ENCODE measurements at regions not wholly inside any gene's neighbourhood (a gene's known extent, or its start where the extent isn't known, plus 50 kb on each side); places are given as distances from the start of the nearest gene placed in this dataset.
"Not testable (repeated sequence)": the region's sequence is repeated elsewhere in the genome, so short reads cannot be mapped to it uniquely, and the experiment has no call there.

- ATAC-seq (ENCODE audit: low read depth), result no peak
- TF ChIP-seq CTCF (IDR thresholded peaks at IDR 0.05; ENCODE audit: poor library complexity, severe bottlenecking), result no peak
- Histone ChIP-seq H3K9me3 (ENCODE audit: severe bottlenecking) (no peaks in the 10 kb centered on the region), H3K27me3 (ENCODE audit: insufficient read depth, poor library complexity, severe bottlenecking) (no peaks in the 10 kb centered on the region), H3K27ac (ENCODE audit: poor library complexity, severe bottlenecking) (no peak overlapping the region), H3K4me1 (ENCODE audit: insufficient read depth, poor library complexity, severe bottlenecking) (no peaks in the 10 kb centered on the region), H3K36me3 (ENCODE audit: low read depth) (no peaks in the 10 kb centered on the region), H3K4me3 (ENCODE audit: severe bottlenecking) (no peak overlapping the region)
- DNase-seq (ENCODE audit: low spot score), result no peak
Measured at GRCh38 chr1:208344202-208344857, 100.1 kb upstream of the PLXNA2 start.

GRCh38 chr1:208347191-208347590 is 103.0 kb upstream of the PLXNA2 start:
- Histone ChIP-seq H3K4me1 (ENCODE audit: insufficient read depth, poor library complexity, severe bottlenecking) (no peaks in the 10 kb centered on the region), H3K27ac (ENCODE audit: poor library complexity, severe bottlenecking) (no peak overlapping the region), H3K9me3 (ENCODE audit: severe bottlenecking) (no peaks in the 10 kb centered on the region), H3K27me3 (ENCODE audit: insufficient read depth, poor library complexity, severe bottlenecking) (no peaks in the 10 kb centered on the region), H3K4me3 (ENCODE audit: severe bottlenecking) (no peak overlapping the region), H3K36me3 (ENCODE audit: low read depth) (no peaks in the 10 kb centered on the region)
- DNase-seq (ENCODE audit: low spot score) (no peak), ATAC-seq (ENCODE audit: low read depth) (no peak)
- no peak for TF ChIP-seq CTCF (IDR thresholded peaks at IDR 0.05; ENCODE audit: poor library complexity, severe bottlenecking)

- H3K36me3 ChIP-seq (ENCODE audit: low read depth), result no peaks in the 10 kb centered on the region
- DNase-seq (ENCODE audit: low spot score) (no peak), ATAC-seq (ENCODE audit: low read depth) (no peak)
- H3K4me3 ChIP-seq (ENCODE audit: severe bottlenecking), result no peak overlapping the region
- H3K9me3 ChIP-seq (ENCODE audit: severe bottlenecking), result no peaks in the 10 kb centered on the region
- no peak overlapping the region for H3K27ac ChIP-seq (ENCODE audit: poor library complexity, severe bottlenecking)
- H3K4me1 ChIP-seq (ENCODE audit: insufficient read depth, poor library complexity, severe bottlenecking), result no peaks in the 10 kb centered on the region
- TF ChIP-seq CTCF (IDR thresholded peaks at IDR 0.05; ENCODE audit: poor library complexity, severe bottlenecking), result no peak
- no peaks in the 10 kb centered on the region for H3K27me3 ChIP-seq (ENCODE audit: insufficient read depth, poor library complexity, severe bottlenecking)
Measured at GRCh38 chr1:208349694-208350330, 105.6 kb upstream of the PLXNA2 start.

- Histone ChIP-seq H3K4me1 (ENCODE audit: insufficient read depth, poor library complexity, severe bottlenecking) (no peaks in the 10 kb centered on the region), H3K9me3 (ENCODE audit: severe bottlenecking) (no peaks in the 10 kb centered on the region), H3K36me3 (ENCODE audit: low read depth) (no peaks in the 10 kb centered on the region), H3K27ac (ENCODE audit: poor library complexity, severe bottlenecking) (no peak overlapping the region), H3K4me3 (ENCODE audit: severe bottlenecking) (no peak overlapping the region), H3K27me3 (ENCODE audit: insufficient read depth, poor library complexity, severe bottlenecking) (no peaks in the 10 kb centered on the region)
- ATAC-seq (ENCODE audit: low read depth), result no peak
- TF ChIP-seq CTCF (IDR thresholded peaks at IDR 0.05; ENCODE audit: poor library complexity, severe bottlenecking), result no peak
- DNase-seq (ENCODE audit: low spot score), result no peak
Measured at GRCh38 chr1:208350815-208351214, 106.6 kb upstream of the PLXNA2 start.

GRCh38 chr1:208351838-208352237 is 107.7 kb upstream of the PLXNA2 start:
- no peaks in the 10 kb centered on the region for H3K4me1 ChIP-seq (ENCODE audit: insufficient read depth, poor library complexity, severe bottlenecking)
- H3K4me3 ChIP-seq (ENCODE audit: severe bottlenecking), result no peak overlapping the region
- H3K27me3 ChIP-seq (ENCODE audit: insufficient read depth, poor library complexity, severe bottlenecking), result no peaks in the 10 kb centered on the region
- no peak for DNase-seq (ENCODE audit: low spot score)
- H3K27ac ChIP-seq (ENCODE audit: poor library complexity, severe bottlenecking), result no peak overlapping the region
- no peaks in the 10 kb centered on the region for H3K9me3 ChIP-seq (ENCODE audit: severe bottlenecking)
- no peak for TF ChIP-seq CTCF (IDR thresholded peaks at IDR 0.05; ENCODE audit: poor library complexity, severe bottlenecking)
- no peaks in the 10 kb centered on the region for H3K36me3 ChIP-seq (ENCODE audit: low read depth)
- no peak for ATAC-seq (ENCODE audit: low read depth)

- ATAC-seq (ENCODE audit: low read depth); H3K27ac ChIP-seq (ENCODE audit: poor library complexity, severe bottlenecking); H3K4me1 ChIP-seq (ENCODE audit: insufficient read depth, poor library complexity, severe bottlenecking); H3K9me3 ChIP-seq (ENCODE audit: severe bottlenecking); H3K36me3 ChIP-seq (ENCODE audit: low read depth); H3K4me3 ChIP-seq (ENCODE audit: severe bottlenecking); DNase-seq (ENCODE audit: low spot score); H3K27me3 ChIP-seq (ENCODE audit: insufficient read depth, poor library complexity, severe bottlenecking): not testable (repeated sequence)
Measured at GRCh38 chr1:208353797-208354196, 109.6 kb upstream of the PLXNA2 start.

Measured in RWPE2 (cell line).